Neuronal stem cell (in vitro differentiated cells): ENCODE measurements at regions not wholly inside any gene's neighbourhood (a gene's known extent, or its start where the extent isn't known, plus 50 kb on each side); places are given as distances from the start of the nearest gene placed in this dataset.
"Not testable (repeated sequence)": the region's sequence is repeated elsewhere in the genome, so short reads cannot be mapped to it uniquely, and the experiment has no call there.

ENCODE experiments used
- DNase-seq: peaks from one replicate; pipeline ENCODE4 v3.0.0-alpha.2; 2013; ENCODE audit warnings: low spot score
- H2AFZ ChIP-seq: one replicate; pipeline ENCODE4 v1.6.1; 2013; ENCODE audit warnings: mild to moderate bottlenecking, low read length, inconsistent platforms
- H2AK5ac ChIP-seq: 2 replicates; pipeline ENCODE4 v1.6.1; 2013; ENCODE audit warnings: low read depth, mild to moderate bottlenecking, inconsistent platforms, low read length, moderate library complexity, mixed read lengths
- H2BK120ac ChIP-seq: 2 replicates; pipeline ENCODE4 v1.6.1; 2013; ENCODE audit warnings: low read depth, mild to moderate bottlenecking, inconsistent platforms, low read length, moderate library complexity, mixed read lengths
- H2BK12ac ChIP-seq: one replicate; pipeline ENCODE4 v1.6.1; 2013; ENCODE audit warnings: low read length, inconsistent platforms
- H2BK15ac ChIP-seq: 2 replicates; pipeline ENCODE4 v1.6.1; 2013; ENCODE audit warnings: mild to moderate bottlenecking, low read length, inconsistent platforms, mixed read lengths
- H2BK5ac ChIP-seq: one replicate; pipeline ENCODE4 v1.6.1; 2013; ENCODE audit warnings: inconsistent platforms, mild to moderate bottlenecking, low read length, moderate library complexity
- H3K14ac ChIP-seq: one replicate; pipeline ENCODE4 v1.6.1; 2013; ENCODE audit warnings: low read length, inconsistent platforms
- H3K18ac ChIP-seq: 2 replicates; pipeline ENCODE4 v1.6.1; 2013; ENCODE audit warnings: low read length, inconsistent platforms
- H3K23ac ChIP-seq: 2 replicates; pipeline ENCODE4 v1.6.1; 2013; ENCODE audit warnings: low read depth, mild to moderate bottlenecking, mixed read lengths, low read length, inconsistent platforms; ENCODE audit not compliant: poor library complexity
- H3K27ac ChIP-seq: replicated peaks from 3 replicates; pipeline ENCODE4 v1.5.1; 2013; ENCODE audit warnings: low read length, inconsistent platforms
- H3K27me3 ChIP-seq, 3 experiments: 2 replicates each; pipeline ENCODE4 v1.6.1; 2013; ENCODE audit warnings: low read length in 3 of 3, mild to moderate bottlenecking in 2 of 3, inconsistent platforms in 1 of 3, low read depth in 1 of 3, mixed read lengths in 1 of 3, moderate library complexity in 1 of 3; ENCODE audit not compliant: control insufficient read depth in 3 of 3, insufficient read depth in 3 of 3
- H3K36me3 ChIP-seq, 2 donors: replicated peaks in 1 of 2; 2 replicates each; pipeline ENCODE4 v1.6.1; 2013; ENCODE audit warnings: low read length in 2 of 2; ENCODE audit not compliant: control insufficient read depth in 2 of 2, insufficient read depth in 2 of 2
- H3K4ac ChIP-seq: 2 replicates; pipeline ENCODE4 v1.6.1; 2013; ENCODE audit warnings: inconsistent platforms, mild to moderate bottlenecking, low read length, moderate library complexity
- H3K4me1 ChIP-seq, 2 donors: 1 replicate in 1 of 2; 2 replicates in 1 of 2; pipeline ENCODE4 v1.6.1; 2013; ENCODE audit warnings: low read length in 2 of 2, low read depth in 1 of 2; ENCODE audit not compliant: control insufficient read depth in 2 of 2, insufficient read depth in 1 of 2
- H3K4me2 ChIP-seq: one replicate; pipeline ENCODE4 v1.6.1; 2013; ENCODE audit warnings: mild to moderate bottlenecking, low read length, inconsistent platforms; ENCODE audit not compliant: insufficient read depth, poor library complexity, severe bottlenecking
- H3K4me3 ChIP-seq, 2 donors: 2 replicates each; pipeline ENCODE4 v1.5.1; 2013; ENCODE audit warnings: low read length in 2 of 2, mild to moderate bottlenecking in 2 of 2, inconsistent platforms in 1 of 2, moderate library complexity in 1 of 2
- H3K79me1 ChIP-seq: one replicate; pipeline ENCODE4 v1.6.1; 2013; ENCODE audit warnings: low read depth, mild to moderate bottlenecking, inconsistent platforms, low read length, moderate library complexity
- H3K9ac ChIP-seq: one replicate; pipeline ENCODE4 v1.6.1; 2013; ENCODE audit warnings: mild to moderate bottlenecking, low read depth, low read length, inconsistent platforms; ENCODE audit not compliant: poor library complexity
- H3K9me3 ChIP-seq, 2 donors: replicated peaks in 1 of 2; 2 replicates each; pipeline versions ENCODE3 to v1.6.1; 2013; ENCODE audit warnings: low read length in 2 of 2, mild to moderate bottlenecking in 2 of 2, inconsistent platforms in 1 of 2, low read depth in 1 of 2, mixed read lengths in 1 of 2, moderate library complexity in 1 of 2; ENCODE audit not compliant: control insufficient read depth in 2 of 2, insufficient read depth in 1 of 2
- H4K8ac ChIP-seq: one replicate; pipeline ENCODE4 v1.6.1; 2013; ENCODE audit warnings: low read depth, mild to moderate bottlenecking, inconsistent platforms, low read length, moderate library complexity
- H4K91ac ChIP-seq: one replicate; pipeline ENCODE4 v1.6.1; 2013; ENCODE audit warnings: low read length, low read depth, mild to moderate bottlenecking, inconsistent platforms; ENCODE audit not compliant: poor library complexity
- WGBS, 2 donors: extraction: QIAGEN DNeasy Blood & Tissue Kit; methylation state at CpG; one replicate each; pipeline ENCODE4 v1.1.7; 2013; ENCODE audit warnings: missing lambda C conversion rate in 2 of 2, mixed read lengths in 1 of 2; ENCODE audit not compliant: insufficient read length in 2 of 2, insufficient replicate concordance in 1 of 2; ENCODE audit errors: extremely low coverage in 2 of 2; 5-methylcytosine and 5-hydroxymethylcytosine counted together

DNA sequence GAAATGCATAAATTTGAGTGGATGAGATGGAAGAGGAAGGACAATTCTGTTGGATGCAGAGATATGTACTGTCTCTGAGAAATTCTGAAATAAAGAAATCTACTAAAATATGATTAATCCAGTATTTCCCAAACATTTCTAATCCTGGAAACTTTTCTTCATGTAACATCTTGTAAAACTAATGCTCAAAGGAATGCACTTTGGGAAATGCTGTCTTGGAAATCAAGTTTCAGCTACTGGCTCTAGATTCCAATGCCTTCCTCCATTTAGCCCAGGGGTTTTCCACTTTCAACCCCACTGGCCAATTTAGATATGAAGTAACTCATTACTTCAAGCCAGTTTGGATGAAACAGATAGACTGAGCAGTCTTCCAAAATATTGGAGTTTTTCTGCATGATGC lies 355.1 kb downstream of the TXNL1 start:
- Histone ChIP-seq H2BK5ac (no peak overlapping the region), H3K4ac (no peak overlapping the region), H3K79me1 (no peaks in the 10 kb centered on the region), H2BK15ac (no peak overlapping the region), H2AK5ac (no peak overlapping the region), H3K14ac (no peak overlapping the region), H3K4me3 (no peak overlapping the region), H4K8ac (no peak overlapping the region), H4K91ac (no peak overlapping the region), H2BK12ac (no peak overlapping the region), H3K4me2 (no peak overlapping the region), H3K36me3 (no peaks in the 10 kb centered on the region), H2BK120ac (no peak overlapping the region), H3K27me3 (no peaks in the 10 kb centered on the region), H2AFZ (no peak overlapping the region), H3K9me3 (no peaks in the 10 kb centered on the region), H3K4me1 (peaks cover 0 to 3% of the 10 kb centered on the region in 2 donors), H3K18ac (no peak overlapping the region), H3K27ac (no peak overlapping the region), H3K23ac (no peak overlapping the region), H3K9ac (no peak overlapping the region)
- no peak for DNase-seq

GRCh38 chr18:56282234-56283104 lies 355.9 kb downstream of the TXNL1 start:
- H2AK5ac ChIP-seq, result no peak overlapping the region
- H3K79me1 ChIP-seq, result no peaks in the 10 kb centered on the region
- H3K27me3 ChIP-seq, result no peaks in the 10 kb centered on the region
- H3K27ac ChIP-seq, result no peak overlapping the region
- no peak overlapping the region for H4K8ac ChIP-seq
- no peaks in the 10 kb centered on the region for H3K9me3 ChIP-seq
- peaks cover 0 to 6% of the 10 kb centered on the region in 2 donors for H3K4me1 ChIP-seq
- H2BK120ac ChIP-seq, result no peak overlapping the region
- no peak overlapping the region for H2BK12ac ChIP-seq
- H3K4ac ChIP-seq, result no peak overlapping the region
- H3K36me3 ChIP-seq, result no peaks in the 10 kb centered on the region
- no peak overlapping the region for H3K9ac ChIP-seq
- no peak overlapping the region for H3K4me3 ChIP-seq
- no peak overlapping the region for H2BK5ac ChIP-seq
- H3K4me2 ChIP-seq, result no peak overlapping the region
- H3K14ac ChIP-seq, result no peak overlapping the region
- DNase-seq, result no peak
- no CpG with 5 or more reads among the region's 8 CpGs for WGBS, 2 donors
- no peak overlapping the region for H4K91ac ChIP-seq
- H2AFZ ChIP-seq, result no peak overlapping the region
- H3K23ac ChIP-seq, result no peak overlapping the region
- no peak overlapping the region for H2BK15ac ChIP-seq
- no peak overlapping the region for H3K18ac ChIP-seq

GRCh38 chr18:56279816-56280215 lies 358.6 kb downstream of the TXNL1 start:
- H2BK12ac ChIP-seq, H2BK5ac ChIP-seq, H3K4me3 ChIP-seq, H3K14ac ChIP-seq, H4K91ac ChIP-seq, H3K9me3 ChIP-seq, H2BK120ac ChIP-seq, DNase-seq, H3K9ac ChIP-seq, H3K36me3 ChIP-seq, H3K4ac ChIP-seq, H3K27ac ChIP-seq, H3K79me1 ChIP-seq, H3K4me2 ChIP-seq, H2BK15ac ChIP-seq, H2AFZ ChIP-seq, H2AK5ac ChIP-seq, H3K27me3 ChIP-seq, H4K8ac ChIP-seq, H3K23ac ChIP-seq, H3K18ac ChIP-seq, H3K4me1 ChIP-seq: not testable (repeated sequence)
- no CpG with 5 or more reads among the region's 3 CpGs for WGBS, 2 donors

DNA sequence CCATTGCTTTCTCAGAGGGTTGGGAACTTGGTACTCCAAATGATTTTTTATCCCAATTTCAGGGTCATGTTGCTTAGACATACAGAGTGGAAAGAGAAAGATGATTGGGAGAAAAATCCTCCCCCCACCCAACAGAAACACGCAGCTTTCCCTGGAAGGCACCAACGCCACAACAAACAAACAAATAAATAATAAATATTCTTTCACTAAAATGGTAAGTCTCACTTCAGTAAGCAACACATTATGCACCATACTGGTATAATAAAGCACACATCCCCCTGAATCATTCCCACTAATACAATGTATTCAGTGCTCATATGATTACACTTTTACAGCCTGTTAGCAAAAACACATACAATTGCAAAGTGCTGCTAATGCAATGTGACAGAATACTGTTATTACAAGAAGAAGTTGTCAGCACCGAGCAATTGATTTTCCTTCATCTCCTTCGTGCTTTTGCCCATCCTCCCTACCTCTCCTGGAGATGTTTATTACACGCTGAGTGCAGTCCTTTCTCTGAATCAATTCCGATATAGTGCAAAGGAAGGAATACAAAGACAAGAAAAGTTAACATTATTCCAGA lies 359.9 kb downstream of the TXNL1 start:
- Histone ChIP-seq H2BK120ac (no peak overlapping the region), H3K36me3 (no peaks in the 10 kb centered on the region), H3K4ac (no peak overlapping the region), H4K8ac (no peak overlapping the region), H2BK12ac (no peak overlapping the region), H3K9ac (no peak overlapping the region), H3K27ac (no peak overlapping the region), H3K4me3 (no peak overlapping the region), H2AFZ (peak overlapping the region; percentile 6), H3K23ac (no peak overlapping the region), H2AK5ac (no peak overlapping the region), H3K79me1 (no peaks in the 10 kb centered on the region), H2BK15ac (no peak overlapping the region), H3K14ac (no peak overlapping the region), H3K18ac (no peak overlapping the region), H3K4me2 (no peak overlapping the region), H3K27me3 (no peaks in the 10 kb centered on the region), H4K91ac (no peak overlapping the region), H3K4me1 (peaks cover 3 to 4% of the 10 kb centered on the region in 2 donors), H2BK5ac (no peak overlapping the region), H3K9me3 (no peaks in the 10 kb centered on the region)
- no peak for DNase-seq
- no CpG with 5 or more reads among the region's 6 CpGs for WGBS, 2 donors
